HG03432 (cell line): ENCODE measurements at regions not wholly inside any gene's neighbourhood (a gene's known extent, or its start where the extent isn't known, plus 50 kb on each side); places are given as distances from the start of the nearest gene placed in this dataset.
A peak's percentile ranks its signal among the peaks of the same experiment; 100 is the strongest.
"Not testable (repeated sequence)": the region's sequence is repeated elsewhere in the genome, so short reads cannot be mapped to it uniquely, and the experiment has no call there.

ENCODE experiments used
- ATAC-seq: cut with Tn5 transposase; IDR thresholded peaks from one replicate; pipeline ENCODE4 v1.9.1; 2021; ENCODE audit warnings: mild to moderate bottlenecking, moderate library complexity; ENCODE audit not compliant: unreplicated experiment

DNA sequence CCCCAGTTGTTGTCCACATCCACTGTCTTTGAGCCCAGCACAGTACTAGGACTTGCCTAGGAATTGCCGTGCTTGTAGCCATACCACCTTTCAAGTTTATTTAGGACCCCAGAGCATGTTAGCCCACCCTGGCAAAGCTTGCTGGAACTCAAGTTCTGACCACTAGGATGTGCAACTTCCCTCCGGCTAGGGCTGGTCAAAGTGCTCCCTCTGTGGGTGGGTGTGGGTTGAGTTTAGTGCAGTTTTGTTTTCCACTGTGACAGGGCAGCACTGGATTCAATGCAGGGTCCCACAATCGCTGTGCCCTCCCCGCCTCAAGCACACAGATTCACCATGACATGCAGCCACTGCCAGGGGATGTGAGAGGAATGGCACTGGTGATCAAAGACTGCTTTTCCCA lies 96.0 kb downstream of the RASGEF1B start:
- no peak for ATAC-seq

DNA sequence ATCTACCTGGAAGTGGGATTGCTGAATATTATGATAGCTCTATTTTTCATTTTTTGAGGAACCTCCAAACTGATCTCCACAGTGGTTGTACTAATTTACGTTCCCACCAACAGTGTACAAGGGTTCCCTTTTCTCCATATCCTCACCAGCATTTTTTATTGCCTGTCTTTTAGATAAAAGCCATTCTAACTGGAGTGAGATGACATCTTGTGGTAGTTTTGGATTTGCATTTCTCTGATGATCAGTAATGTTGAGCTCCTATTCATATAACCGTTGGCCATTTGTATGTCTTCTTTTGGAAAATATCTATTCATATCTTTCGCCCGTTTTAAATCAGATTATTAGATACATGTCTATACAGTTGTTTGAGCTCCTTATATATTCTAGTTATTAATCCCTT lies 101.8 kb downstream of the RASGEF1B start:
- ATAC-seq = no peak

DNA sequence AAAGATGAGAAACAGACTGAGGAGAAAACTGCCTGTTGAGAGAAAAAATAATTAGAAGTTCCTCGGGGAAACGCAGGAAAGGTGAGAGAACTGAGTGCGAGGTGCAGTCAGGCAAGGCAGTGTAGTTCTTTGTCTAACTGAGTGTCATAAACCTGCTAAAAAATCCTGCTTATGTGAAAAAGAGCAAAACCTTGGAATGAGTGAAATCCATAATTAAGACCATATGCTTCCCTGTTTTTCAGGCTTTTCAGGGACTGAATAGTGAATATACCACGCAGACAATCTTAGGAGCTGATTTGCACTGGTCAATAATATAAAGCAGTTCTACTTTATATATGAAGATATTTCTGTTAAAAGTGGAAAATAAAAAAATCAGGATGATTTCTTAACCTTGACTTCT lies 104.9 kb downstream of the RASGEF1B start:
- ATAC-seq = no peak

DNA sequence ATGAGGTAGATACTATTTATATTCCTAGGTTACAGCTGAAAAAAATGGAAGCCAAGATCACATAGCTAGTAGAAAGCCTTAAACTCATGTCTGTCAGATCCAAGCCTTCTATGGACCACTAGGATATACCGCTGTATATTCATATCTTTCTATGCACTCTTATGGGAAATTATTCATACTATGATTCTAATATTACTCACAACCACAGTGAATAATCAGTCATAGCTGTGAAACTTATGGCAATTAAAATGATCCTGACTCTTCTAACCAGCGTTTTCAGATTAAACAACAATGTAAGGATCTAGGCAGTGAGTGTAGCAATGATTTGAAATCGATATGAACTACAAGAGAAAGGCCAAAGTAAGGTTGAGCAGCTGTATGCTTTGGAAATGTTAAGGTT lies 111.0 kb downstream of the RASGEF1B start:
- ATAC-seq = no peak

DNA sequence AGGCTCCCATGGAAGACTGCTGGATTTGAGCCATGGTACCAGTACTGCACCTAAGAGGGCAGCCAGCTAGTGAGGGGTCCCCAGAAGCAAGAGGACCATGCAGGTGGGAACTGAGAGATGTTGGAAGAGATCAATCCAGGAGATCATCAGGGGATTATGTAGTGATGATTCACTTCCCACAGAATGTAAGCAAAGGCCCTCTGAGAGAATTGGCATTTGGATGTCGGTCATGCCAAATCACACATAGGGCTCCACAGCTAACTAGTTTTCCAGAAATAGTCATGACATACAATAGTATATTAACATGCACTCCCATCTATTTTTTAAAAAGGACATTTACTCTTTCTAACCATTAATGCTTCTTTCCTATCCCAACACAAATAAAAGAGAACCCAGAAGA lies 112.5 kb downstream of the RASGEF1B start:
- ATAC-seq = no peak

DNA sequence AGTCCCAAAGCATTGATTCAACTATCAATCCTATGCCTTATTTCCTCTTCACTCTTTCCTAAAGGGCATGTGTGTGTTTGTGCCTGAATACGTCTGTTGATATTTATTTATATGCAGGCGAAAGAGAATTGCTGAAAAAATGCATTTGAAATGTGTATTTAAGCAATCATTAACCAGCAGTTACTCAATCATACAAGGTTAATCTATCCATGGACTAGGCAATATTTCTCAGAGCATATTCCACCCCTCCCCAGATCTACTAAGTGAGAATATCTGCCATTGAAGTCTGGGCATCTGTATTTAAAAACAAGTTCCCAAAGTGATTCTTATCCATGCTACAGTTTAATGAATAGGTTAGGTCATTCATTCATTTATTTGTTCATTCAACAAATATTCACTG lies 113.6 kb downstream of the RASGEF1B start:
- no peak for ATAC-seq

DNA sequence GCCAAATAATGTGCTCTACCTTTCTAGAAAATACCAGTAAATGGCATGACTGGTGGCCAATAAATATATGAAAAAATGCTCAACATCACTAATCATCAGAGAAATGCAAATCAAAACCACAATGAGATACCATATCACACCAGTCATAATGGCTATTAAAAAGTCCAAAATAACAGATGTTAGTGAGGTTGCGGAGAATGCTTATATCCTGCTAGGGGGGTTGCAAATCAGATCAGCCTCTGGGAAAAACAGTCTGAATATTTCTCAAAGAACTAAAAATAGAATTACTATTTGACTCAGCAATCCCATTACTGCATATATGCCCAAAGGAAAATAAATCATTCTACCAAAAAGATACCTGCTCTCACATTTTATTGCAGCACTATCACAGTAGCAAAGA lies 115.1 kb downstream of the RASGEF1B start:
- ATAC-seq = no peak

DNA sequence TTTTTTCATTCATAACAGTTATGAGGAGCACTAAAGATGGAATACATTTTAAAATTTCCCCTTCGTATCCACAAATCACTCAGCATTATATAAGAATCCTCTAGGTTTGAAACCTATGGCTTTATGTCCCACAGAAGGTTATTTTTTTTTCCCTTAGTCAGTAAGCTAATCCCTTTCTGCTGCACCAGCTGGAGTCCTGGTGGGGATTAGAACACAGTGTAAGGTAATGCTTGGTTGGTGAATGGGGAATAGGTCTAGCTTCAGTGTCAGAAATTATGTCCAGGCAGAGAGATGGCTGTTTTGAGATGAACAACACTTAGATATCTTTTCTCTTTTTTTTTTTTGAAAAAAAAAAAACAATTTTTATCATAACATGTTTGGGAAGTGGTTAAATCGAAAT lies 116.6 kb downstream of the RASGEF1B start:
- ATAC-seq = no peak

DNA sequence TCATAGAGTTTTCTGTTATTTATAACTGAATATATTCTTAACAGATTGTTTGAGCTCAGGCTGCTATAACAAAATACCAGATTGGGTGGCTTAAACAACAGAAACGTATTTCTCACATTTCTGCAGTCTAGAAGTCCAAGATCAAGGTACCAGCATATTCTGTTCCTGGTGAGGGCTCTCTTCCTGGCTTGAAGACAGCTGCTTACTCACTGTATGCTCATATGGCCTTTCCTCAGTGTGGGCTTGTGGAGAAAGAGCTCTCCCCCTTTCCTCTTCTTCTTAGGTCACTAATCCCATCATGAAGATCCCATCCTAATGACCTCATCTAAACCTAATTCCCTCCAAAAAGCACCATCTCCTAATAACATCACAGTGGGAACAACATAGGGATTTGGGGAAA lies 117.8 kb downstream of the RASGEF1B start:
- no peak for ATAC-seq

DNA sequence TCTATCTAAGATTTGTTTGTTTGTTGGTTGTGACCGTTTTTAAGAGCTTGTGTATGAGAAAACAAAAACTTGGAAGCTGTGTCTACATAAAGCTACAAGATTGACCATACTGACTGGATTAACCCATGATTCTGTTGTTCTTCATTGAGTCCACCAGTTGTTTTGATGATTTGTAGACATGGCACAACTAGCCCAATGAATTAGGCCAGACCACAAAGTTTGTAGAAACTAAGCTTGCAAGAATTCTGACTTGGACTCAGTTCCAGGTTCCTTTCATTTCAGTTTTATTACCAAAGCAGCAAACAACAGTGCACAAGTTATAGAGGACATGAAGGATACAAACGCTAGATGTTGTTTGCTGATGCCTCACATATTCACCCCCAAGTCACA lies 119.3 kb downstream of the RASGEF1B start:
- ATAC-seq = no peak

DNA sequence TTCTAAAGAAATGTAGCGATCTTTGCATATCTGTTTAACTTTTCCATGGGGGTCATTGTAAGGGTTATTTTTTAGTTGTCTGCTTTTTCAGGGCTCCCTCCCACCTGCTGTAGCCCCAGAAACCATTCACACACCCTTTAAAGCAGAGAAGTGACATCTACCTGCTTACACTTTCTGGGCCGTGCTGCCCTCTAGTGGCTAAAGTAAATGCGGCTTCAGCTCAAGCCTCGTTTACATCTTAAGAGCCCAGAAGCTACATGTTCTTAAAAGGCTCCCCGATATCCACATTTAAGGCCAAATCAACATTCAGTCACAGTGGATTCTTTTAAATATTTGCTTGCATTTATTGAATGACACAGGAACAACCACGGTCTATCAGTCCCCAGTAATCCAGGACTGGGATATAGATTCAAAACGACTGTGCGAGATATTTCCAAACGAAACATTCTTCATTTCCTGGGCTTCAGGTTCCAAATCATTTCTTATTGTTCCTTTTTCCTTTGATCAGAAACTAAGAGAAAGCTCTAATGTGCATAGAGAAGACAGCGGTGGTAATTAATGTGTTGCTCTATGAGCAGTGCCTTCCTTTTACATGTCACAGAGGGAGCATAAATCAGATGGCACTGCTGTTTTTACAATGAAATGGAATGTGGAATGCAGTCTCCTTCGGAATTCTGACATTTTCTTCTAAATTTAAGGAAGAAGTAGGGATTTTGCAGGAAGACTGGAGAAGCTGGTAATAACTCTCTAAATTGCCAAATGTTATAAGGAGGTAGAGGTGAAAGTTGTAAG lies 119.9 kb downstream of the RASGEF1B start:
- ATAC-seq = peak; percentile 89

DNA sequence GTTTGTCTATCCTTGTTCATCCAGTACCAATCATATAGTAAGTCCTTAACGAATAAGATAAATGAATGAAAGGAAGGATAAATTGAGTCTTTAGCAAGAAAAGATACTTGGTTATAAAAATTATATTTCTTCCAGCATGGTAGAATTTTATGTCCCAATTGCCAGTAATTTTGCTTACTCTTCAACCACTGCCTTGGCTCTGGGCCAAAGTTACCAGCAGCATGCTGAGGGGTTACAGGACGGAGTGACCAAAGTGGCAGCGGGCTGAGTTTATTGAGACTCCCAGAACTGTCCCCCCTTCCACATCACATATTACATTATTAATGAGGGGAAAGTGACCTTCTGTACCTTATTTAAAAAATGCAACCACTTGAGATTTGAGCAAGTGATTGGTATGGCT lies 121.7 kb downstream of the RASGEF1B start:
- ATAC-seq = no peak

DNA sequence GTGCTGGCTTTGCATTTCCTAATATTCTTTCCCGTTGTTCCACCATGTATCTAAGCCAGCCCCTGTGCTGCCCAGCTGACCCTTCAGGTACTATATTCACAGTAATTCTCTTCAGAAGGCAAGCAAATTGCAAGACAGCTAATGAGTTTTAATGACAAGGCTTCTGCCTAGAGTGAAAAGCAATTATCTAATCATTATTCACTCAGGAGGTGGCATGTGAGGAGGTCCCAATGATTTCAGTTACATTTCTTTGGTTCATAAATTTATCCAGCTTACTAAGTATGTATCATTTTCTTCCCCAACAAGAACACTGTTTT lies 123.0 kb downstream of the RASGEF1B start:
- ATAC-seq = no peak

DNA sequence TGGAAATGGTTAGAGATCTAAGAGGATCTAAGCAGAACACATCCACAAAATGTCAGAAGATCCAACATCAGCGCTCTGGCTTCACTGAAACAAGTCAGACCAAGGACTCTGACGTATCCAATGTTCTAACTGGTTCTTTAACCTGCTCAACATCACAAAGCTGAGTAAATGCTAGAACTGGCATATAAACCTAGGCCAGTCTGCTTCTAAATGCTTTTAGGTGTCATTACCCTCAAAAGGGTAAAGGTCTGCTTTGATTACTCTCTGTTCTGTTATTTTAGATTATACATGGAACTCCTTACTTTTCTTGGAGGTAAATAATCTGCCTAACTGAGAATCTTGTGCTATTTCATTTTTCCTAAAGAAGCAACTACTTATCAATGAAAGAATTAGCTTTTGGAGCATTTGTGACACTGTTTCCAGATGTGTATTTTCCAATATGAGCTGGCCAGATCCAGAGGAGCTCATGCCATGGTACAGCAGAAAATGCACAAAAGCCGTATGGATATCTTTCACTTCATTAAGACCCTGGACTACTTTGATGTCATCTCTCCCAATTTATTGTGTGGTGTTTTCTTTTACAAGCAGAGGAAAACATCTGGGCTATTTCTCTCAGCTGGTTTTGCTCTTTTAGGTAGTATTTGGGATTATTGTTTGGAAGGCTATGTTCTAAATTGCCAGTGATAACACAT lies 123.5 kb downstream of the RASGEF1B start:
- no peak for ATAC-seq

DNA sequence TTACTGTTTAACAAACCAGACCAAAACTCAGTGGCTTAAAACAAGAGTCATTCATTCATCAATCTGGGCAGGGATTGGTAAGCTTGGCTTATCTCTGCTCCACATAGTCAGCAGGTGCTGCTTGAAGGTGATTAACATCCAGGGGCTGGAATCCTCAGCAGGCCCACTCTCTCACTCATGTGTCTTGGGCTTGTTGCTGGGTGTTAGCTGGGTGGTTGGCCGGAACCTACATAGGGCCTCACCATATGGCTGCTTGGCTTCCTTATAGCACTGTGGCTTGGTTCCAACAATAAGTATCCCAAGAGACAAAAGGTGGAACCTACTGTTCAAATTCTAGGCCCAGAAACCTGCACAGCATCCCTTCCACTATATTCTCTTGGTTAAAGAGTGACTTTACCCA lies 125.0 kb downstream of the RASGEF1B start:
- ATAC-seq = no peak

DNA sequence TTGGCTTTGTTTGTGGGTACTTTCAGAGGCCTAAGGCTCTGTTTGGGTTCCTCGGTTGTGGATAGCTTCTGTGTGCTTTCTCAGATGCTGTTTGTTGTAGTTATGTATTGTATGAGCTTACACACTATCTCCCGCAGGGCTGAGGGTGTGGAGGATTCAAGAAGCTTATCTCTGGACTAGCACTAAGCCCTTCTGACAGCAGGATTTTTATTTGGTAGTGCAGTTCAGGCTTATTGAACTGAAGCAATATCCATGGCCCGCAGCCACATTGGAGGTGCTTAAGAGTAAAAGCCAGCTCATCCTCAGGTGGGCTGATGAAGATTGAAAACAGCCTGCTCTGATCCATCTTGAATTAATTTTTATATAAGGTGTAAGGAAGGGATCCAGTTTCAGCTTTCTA lies 128.2 kb downstream of the RASGEF1B start:
- no peak for ATAC-seq

DNA sequence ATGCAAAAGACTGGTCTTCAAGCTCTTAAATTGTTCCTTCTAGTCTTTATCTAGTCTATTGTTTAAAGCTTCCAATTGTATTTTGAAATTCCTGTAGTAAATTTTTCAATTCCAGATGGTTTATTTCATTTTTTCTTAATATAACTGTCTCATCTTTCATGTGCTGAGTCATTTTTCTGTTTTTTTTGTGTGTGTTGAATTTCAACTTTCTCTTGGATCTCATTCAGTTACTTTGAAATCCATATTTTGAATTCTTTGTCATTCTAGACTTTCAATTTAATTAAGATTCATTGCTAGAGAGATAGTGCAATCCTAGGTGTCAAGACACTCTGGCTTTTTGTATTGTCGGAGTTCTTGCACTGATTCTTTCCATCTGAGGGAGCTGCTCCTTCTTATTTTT lies 128.0 kb upstream of the PRKG2 start:
- no peak for ATAC-seq

DNA sequence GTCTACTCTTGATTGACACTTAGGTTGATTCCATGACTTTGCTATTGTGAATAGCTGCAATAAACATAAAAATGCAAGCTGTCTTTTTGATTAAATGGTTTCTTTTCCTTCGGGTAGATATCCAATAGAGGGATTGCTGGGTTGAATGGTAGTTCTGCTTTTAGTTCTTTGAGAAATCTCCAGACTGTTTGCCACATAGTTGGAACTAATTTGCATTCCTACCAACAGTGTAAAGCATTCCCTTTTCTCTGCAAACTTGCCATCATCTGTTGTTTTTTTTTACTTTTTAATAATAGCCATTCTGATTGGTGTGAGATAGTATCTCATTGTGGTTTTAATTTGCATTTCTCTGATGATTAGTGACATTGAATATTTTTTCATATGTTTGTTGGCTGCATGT lies 122.2 kb upstream of the PRKG2 start:
- ATAC-seq = no peak

DNA sequence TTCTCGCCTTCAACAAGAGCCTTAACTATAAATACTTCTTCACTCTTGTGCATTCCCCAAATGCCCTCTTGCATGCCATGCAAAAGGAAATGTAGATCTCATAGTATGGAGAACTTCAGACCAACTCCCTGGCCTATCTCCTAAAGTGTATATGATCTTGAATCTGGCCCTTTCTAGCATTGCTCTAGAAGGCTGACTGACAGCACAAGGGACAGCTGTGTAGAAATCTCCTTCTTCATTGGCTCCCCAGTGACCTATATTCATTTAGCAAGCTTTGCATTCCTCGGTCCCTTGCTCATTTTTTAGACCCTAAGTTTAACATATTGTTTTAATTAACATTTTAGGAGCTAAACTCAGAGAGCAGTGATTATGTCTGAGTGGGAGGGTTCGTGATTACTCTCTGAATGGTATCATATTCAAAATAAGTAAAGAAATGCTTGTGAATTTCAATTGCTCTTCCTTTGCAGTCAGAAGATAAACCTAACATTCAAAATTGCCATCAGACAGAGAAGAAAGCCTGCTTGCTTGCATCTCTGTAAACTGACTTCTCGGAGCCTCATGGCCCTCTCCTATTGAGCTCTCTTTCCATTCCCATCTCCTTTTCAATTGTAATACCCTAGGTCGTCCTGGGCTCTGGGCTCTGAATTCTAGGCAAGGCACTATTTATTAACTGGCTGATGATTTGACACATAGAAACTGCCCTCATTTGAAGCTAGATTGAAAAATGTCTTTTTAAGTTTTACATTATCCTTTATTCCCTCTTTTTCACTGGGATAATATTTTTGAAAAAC lies 120.3 kb upstream of the PRKG2 start:
- ATAC-seq = no peak

DNA sequence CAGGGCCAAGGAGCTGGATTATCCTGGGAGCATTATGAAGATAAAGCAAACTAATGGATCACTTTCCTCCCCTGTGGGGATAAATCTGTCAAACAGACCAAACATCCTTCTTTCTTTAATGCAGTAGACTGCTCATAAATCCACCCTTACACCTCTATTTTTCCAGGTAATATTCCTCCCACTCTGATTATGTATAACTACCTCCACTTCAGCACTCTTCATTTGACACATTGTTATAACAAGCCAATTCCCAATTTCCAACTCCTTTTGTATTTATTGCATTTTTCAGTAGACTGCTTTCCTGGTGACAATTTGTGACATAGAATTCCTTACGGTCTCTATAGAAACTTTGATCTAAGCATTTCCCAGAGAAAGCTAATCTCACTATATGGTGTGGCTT lies 115.0 kb upstream of the PRKG2 start:
- no peak for ATAC-seq

DNA sequence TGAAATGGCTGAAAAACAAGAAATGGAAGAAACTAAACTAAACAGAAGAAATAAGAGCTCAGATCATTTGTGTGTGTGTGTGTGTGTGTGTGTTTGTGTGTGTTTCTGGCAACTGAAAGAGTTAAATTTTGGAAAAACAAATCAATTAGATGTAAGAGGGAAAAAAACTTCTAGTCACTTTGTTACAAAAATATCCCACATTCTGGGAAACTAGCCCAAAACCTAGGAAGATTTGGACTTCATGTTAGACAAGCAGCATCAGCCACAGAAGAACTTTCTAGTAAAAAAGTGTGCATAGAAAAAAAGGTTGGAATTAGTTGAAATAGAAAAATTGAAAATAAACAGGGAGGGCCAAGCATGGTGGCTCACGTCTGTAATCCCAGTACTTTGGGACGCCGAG lies 111.6 kb upstream of the PRKG2 start:
- ATAC-seq = no peak

DNA sequence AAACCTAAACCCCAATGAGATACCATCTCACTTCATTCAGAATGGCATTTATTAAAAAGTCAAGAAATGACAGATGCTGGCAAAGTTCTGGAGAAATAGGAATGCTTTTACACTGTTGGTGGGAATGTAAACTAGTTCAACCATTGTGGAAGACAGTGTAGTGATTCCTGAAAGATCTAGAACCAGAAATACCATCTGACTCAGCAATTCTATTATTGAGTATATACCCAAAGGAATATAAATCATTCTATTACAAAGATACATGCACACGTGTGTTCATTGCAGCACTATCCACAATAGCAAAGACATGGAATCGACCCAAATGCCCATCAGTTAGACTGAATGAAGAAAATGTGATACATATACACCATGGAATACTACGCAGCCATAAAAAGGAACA lies 109.6 kb upstream of the PRKG2 start:
- ATAC-seq = not testable (repeated sequence)
